ENCODE measurements at regions not wholly inside any gene's neighbourhood (a gene's known extent, or its start where the extent isn't known, plus 50 kb on each side); places are given as distances from the start of the nearest gene placed in this dataset.

DNA sequence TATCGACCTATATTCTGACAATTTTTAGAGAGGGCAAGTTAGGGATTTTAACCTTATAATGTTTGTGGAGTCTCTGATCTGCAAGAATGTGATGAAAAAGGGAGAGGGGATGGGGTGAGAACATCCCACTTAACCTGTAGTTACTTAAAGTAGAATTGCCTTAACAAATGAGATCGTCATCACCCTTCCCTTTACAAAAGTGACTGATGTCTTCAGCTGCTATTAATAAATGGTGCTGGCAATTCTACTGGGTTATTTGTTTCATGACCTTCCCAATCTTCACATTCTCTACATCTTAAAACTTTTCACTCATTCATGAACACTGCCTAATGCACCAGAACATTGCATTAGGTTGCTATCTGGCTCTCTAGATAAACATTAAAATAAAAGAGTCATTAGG, 873.4 kb upstream of the LCORL start:
- BruUV-seq (replicated peaks) = no TSS peak
- Histone ChIP-seq H3K9me3 (ENCODE audit: control insufficient read depth, insufficient read depth, low read depth, low read length) (no peaks in the 10 kb centered on the region), H3K36me3 (ENCODE audit: control insufficient read depth, insufficient read depth, low read length) (no peaks in the 10 kb centered on the region), H3K27ac (ENCODE audit: low read length) (no peak overlapping the region), H3K4me1 (ENCODE audit: control insufficient read depth, insufficient read depth, low read length) (no peaks in the 10 kb centered on the region), H3K4me3 (ENCODE audit: low read depth in 2 of 2, low read length in 2 of 2) (no peak overlapping the region), H3K27me3 (ENCODE audit: control insufficient read depth, insufficient read depth, low read length) (no peaks in the 10 kb centered on the region)
- in situ Hi-C loops (cut with HindIII; ENCODE audit: low pct_unique_long_range_greater_than_20kb, low sequenced_read_pairs) = no loop called here
- no peak for ATAC-seq
- intact Hi-C loops (cut with micrococcal nuclease; ENCODE audit: unreplicated experiment) = no loop called here
- no peak for DNase-seq (ENCODE audit: low read depth, low spot score)
- TF ChIP-seq, protein P1, sequence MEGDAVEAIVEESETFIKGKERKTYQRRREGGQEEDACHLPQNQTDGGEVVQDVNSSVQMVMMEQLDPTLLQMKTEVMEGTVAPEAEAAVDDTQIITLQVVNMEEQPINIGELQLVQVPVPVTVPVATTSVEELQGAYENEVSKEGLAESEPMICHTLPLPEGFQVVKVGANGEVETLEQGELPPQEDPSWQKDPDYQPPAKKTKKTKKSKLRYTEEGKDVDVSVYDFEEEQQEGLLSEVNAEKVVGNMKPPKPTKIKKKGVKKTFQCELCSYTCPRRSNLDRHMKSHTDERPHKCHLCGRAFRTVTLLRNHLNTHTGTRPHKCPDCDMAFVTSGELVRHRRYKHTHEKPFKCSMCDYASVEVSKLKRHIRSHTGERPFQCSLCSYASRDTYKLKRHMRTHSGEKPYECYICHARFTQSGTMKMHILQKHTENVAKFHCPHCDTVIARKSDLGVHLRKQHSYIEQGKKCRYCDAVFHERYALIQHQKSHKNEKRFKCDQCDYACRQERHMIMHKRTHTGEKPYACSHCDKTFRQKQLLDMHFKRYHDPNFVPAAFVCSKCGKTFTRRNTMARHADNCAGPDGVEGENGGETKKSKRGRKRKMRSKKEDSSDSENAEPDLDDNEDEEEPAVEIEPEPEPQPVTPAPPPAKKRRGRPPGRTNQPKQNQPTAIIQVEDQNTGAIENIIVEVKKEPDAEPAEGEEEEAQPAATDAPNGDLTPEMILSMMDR (IDR thresholded peaks at IDR 0.05) = no peak
- TF ChIP-seq, protein P2, sequence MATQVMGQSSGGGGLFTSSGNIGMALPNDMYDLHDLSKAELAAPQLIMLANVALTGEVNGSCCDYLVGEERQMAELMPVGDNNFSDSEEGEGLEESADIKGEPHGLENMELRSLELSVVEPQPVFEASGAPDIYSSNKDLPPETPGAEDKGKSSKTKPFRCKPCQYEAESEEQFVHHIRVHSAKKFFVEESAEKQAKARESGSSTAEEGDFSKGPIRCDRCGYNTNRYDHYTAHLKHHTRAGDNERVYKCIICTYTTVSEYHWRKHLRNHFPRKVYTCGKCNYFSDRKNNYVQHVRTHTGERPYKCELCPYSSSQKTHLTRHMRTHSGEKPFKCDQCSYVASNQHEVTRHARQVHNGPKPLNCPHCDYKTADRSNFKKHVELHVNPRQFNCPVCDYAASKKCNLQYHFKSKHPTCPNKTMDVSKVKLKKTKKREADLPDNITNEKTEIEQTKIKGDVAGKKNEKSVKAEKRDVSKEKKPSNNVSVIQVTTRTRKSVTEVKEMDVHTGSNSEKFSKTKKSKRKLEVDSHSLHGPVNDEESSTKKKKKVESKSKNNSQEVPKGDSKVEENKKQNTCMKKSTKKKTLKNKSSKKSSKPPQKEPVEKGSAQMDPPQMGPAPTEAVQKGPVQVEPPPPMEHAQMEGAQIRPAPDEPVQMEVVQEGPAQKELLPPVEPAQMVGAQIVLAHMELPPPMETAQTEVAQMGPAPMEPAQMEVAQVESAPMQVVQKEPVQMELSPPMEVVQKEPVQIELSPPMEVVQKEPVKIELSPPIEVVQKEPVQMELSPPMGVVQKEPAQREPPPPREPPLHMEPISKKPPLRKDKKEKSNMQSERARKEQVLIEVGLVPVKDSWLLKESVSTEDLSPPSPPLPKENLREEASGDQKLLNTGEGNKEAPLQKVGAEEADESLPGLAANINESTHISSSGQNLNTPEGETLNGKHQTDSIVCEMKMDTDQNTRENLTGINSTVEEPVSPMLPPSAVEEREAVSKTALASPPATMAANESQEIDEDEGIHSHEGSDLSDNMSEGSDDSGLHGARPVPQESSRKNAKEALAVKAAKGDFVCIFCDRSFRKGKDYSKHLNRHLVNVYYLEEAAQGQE (IDR thresholded peaks at IDR 0.05; ENCODE audit: insufficient read depth in 1 of 2, low read depth in 2 of 2, low read length in 1 of 2) = no peak
- CTCF ChIA-PET = no interaction called here
- POLR2A ChIA-PET = no interaction called here

DNA sequence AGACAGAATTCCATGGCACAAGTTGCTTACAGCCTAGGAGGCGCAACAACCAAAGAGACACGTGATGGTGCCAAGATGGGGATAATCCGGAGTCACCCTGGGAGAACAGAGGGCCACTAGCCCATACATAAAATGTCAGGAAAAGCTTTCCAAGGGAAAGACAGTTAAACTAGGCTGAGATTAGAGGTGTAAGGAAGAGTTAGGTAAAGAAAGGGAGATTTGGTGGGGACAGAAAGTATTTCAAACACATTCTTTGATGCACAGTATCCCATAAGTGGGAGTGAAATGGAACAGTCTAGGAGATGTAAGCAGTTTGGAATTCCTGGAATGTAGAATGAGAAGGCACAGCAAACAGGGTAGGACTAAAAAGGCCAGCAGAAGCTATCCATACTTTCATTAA, 860.9 kb upstream of the LCORL start:
- H3K4me3 ChIP-seq (ENCODE audit: low read depth in 2 of 2, low read length in 2 of 2) = no peak overlapping the region
- in situ Hi-C loops (cut with HindIII; ENCODE audit: low pct_unique_long_range_greater_than_20kb, low sequenced_read_pairs) (no loop called here), intact Hi-C loops (cut with micrococcal nuclease; ENCODE audit: unreplicated experiment) (no loop called here)
- no peaks in the 10 kb centered on the region for H3K9me3 ChIP-seq (ENCODE audit: control insufficient read depth, insufficient read depth, low read depth, low read length)
- H3K27me3 ChIP-seq (ENCODE audit: control insufficient read depth, insufficient read depth, low read length) = no peaks in the 10 kb centered on the region
- no peak overlapping the region for H3K27ac ChIP-seq (ENCODE audit: low read length)
- no peaks in the 10 kb centered on the region; the same call in 1 of the 2 replicates for H3K36me3 ChIP-seq (ENCODE audit: control insufficient read depth, insufficient read depth, low read length)
- DNase-seq (ENCODE audit: low read depth, low spot score) (no peak), ATAC-seq (no peak)
- TF ChIP-seq POLR2AphosphoS5 (IDR thresholded peaks at IDR 0.05; ENCODE audit: low read depth, low read length) (no peak), TCF7L2 (IDR thresholded peaks at IDR 0.05; ENCODE audit: low read depth, low read length) (no peak), SIN3A (IDR thresholded peaks at IDR 0.05; ENCODE audit: borderline replicate concordance, insufficient read depth, low read depth, low read length) (no peak)
- TF ChIP-seq, protein P1 (IDR thresholded peaks at IDR 0.05) = no peak
- TF ChIP-seq, protein P2 (IDR thresholded peaks at IDR 0.05; ENCODE audit: insufficient read depth in 1 of 2, low read depth in 2 of 2, low read length in 1 of 2) = no peak
- ChIA-PET POLR2A (no interaction called here), CTCF (no interaction called here)
- no TSS peak for BruUV-seq (replicated peaks)
- H3K4me1 ChIP-seq (ENCODE audit: control insufficient read depth, insufficient read depth, low read length) = no peaks in the 10 kb centered on the region

Measured in Panc1 (cell line).